B cell (primary cell): ENCODE measurements at regions not wholly inside any gene's neighbourhood (a gene's known extent, or its start where the extent isn't known, plus 50 kb on each side); places are given as distances from the start of the nearest gene placed in this dataset.

ENCODE experiments used
- ATAC-seq: fragments of 200-7000 bp; cut with Tn5 transposase; one replicate; pipeline ENCODE4 v1.10.0; 2021; ENCODE audit warnings: low read depth, mild to moderate bottlenecking, moderate number of reproducible peaks, moderate library complexity
- CTCF ChIA-PET: fragments of 350-600 bp; sonication (Branson Sonifier 250); formaldehyde crosslinking; loops from one replicate; lab custom pipeline; 2021; ENCODE audit warnings: antibody characterized with exemption, inconsistent platforms; lab: Charles Lee
- POLR2A ChIA-PET: fragments of 350-600 bp; sonication (Branson Sonifier 250); formaldehyde crosslinking; loops from one replicate; lab custom pipeline; 2021; ENCODE audit warnings: antibody characterized with exemption; lab: Charles Lee
- DNase-seq: peaks from one replicate; pipeline ENCODE4 v3.0.0; 2013
- H2AFZ ChIP-seq: 2 replicates; pipeline ENCODE4 v1.6.1; 2012; ENCODE audit warnings: mild to moderate bottlenecking, low read depth, low read length; ENCODE audit not compliant: insufficient read depth, poor library complexity, severe bottlenecking
- H3K27ac ChIP-seq, 2 donors: 1 replicate in 1 of 2; 2 replicates in 1 of 2; pipeline ENCODE4 v1.5.1; 2012 to 2013; ENCODE audit warnings: low read length in 2 of 2, mild to moderate bottlenecking in 2 of 2, moderate library complexity in 1 of 2
- H3K27me3 ChIP-seq, 4 experiments: fragments of 200-600 bp in 1 of 4; sonication (generic) in 1 of 4; replicated peaks in 1 of 4; 1 replicate in 2 of 4; 2 replicates in 2 of 4; pipeline versions ENCODE4 v1.6.1 to v1.7.0; 2013 to 2016; ENCODE audit warnings: low read length in 3 of 4, mild to moderate bottlenecking in 2 of 4, mixed read lengths in 1 of 4, moderate library complexity in 1 of 4; ENCODE audit not compliant: insufficient read depth in 4 of 4, control insufficient read depth in 3 of 4; ENCODE audit errors: control extremely low read depth in 1 of 4
- H3K36me3 ChIP-seq, 2 experiments: replicated peaks in 1 of 2; 1 replicate in 1 of 2; 2 replicates in 1 of 2; pipeline versions ENCODE4 v1.6.1 to v1.7.1; 2013; ENCODE audit warnings: low read length in 1 of 2; ENCODE audit not compliant: insufficient read depth in 2 of 2, control insufficient read depth in 1 of 2; ENCODE audit errors: control extremely low read depth in 1 of 2, extremely low read depth in 1 of 2
- H3K4me1 ChIP-seq, 2 donors: fragments of 200-600 bp in 1 of 2; sonication (generic) in 1 of 2; 1 replicate in 1 of 2; 2 replicates in 1 of 2; pipeline versions ENCODE4 v1.5.1 to v1.6.1; 2013 to 2017; ENCODE audit warnings: low read length in 2 of 2; ENCODE audit not compliant: control insufficient read depth in 2 of 2, insufficient read depth in 2 of 2
- H3K4me2 ChIP-seq: replicated peaks from 2 replicates; pipeline ENCODE3; 2012; ENCODE audit warnings: mild to moderate bottlenecking, low read depth, low read length; ENCODE audit not compliant: poor library complexity, severe bottlenecking
- H3K4me3 ChIP-seq, 5 experiments: fragments of 200-600 bp in 1 of 5; sonication (generic) in 1 of 5; 1 replicate in 3 of 5; 2 replicates in 2 of 5; pipeline versions ENCODE4 v1.5.1 to v1.7.0; 2011 to 2016; ENCODE audit warnings: low read length in 4 of 5, mild to moderate bottlenecking in 4 of 5, low read depth in 2 of 5, control low read depth in 1 of 5, moderate library complexity in 1 of 5; ENCODE audit not compliant: insufficient read depth in 1 of 5; ENCODE audit errors: control extremely low read depth in 1 of 5, extremely low read depth in 1 of 5
- H3K79me2 ChIP-seq: fragments of 200-600 bp; sonication (generic); one replicate; pipeline ENCODE4 v1.6.0; 2016; ENCODE audit warnings: low read length; ENCODE audit not compliant: control insufficient read depth, insufficient read depth
- H3K9ac ChIP-seq: fragments of 200-600 bp; sonication (generic); 2 replicates; pipeline ENCODE4 v1.6.1; 2017; ENCODE audit warnings: mild to moderate bottlenecking, low read length, moderate library complexity
- H3K9me3 ChIP-seq, 3 donors: one replicate each; pipeline versions ENCODE4 v1.6.1 to v1.7.1; 2013; ENCODE audit warnings: low read length in 2 of 3; ENCODE audit not compliant: control insufficient read depth in 2 of 3, insufficient read depth in 1 of 3; ENCODE audit errors: control extremely low read depth in 1 of 3
- H4K20me1 ChIP-seq: 2 replicates; pipeline ENCODE4 v1.6.0; 2012; ENCODE audit warnings: mild to moderate bottlenecking, low read length; ENCODE audit not compliant: insufficient read depth, control insufficient read depth, poor library complexity, severe bottlenecking
- H3K27ac Mint-ChIP-seq: one replicate; pipeline ENCODE4 v1.8.0; 2021; ENCODE audit warnings: mixed read lengths
- H3K27me3 Mint-ChIP-seq: one replicate; pipeline ENCODE4 v1.8.0; 2021; ENCODE audit warnings: mixed read lengths
- H3K4me1 Mint-ChIP-seq: one replicate; pipeline ENCODE4 v1.8.0; 2021; ENCODE audit warnings: mixed read lengths
- H3K4me3 Mint-ChIP-seq: one replicate; pipeline ENCODE4 v1.8.0; 2021; ENCODE audit warnings: mixed read lengths
- H3K9me3 Mint-ChIP-seq: one replicate; pipeline ENCODE4 v1.8.0; 2022; ENCODE audit warnings: mixed read lengths; ENCODE audit not compliant: insufficient read depth
- CTCF ChIP-seq: fragments of 200-600 bp; IDR thresholded peaks from one replicate; pipeline ENCODE4 v1.8.0; 2022; ENCODE audit warnings: antibody characterized with exemption, mild to moderate bottlenecking
- EZH2 ChIP-seq: IDR thresholded peaks from 2 replicates; pipeline ENCODE4 v1.6.1; 2012; ENCODE audit warnings: borderline replicate concordance, low read depth, mild to moderate bottlenecking, moderate library complexity, low read length; ENCODE audit not compliant: insufficient read depth, poor library complexity, severe bottlenecking
- WGBS: methylation state at CpG from one replicate; pipeline ENCODE4 v1.1.5; 2013; ENCODE audit warnings: missing lambda C conversion rate; ENCODE audit not compliant: insufficient coverage; 5-methylcytosine and 5-hydroxymethylcytosine counted together
- intact Hi-C: fragments of 100-400 bp; cut with micrococcal nuclease; formaldehyde crosslinking; loops from one replicate; pipeline ENCODE4 v1.10.0; 2022

GRCh38 chr13:105796081-105796480 lies 739.4 kb downstream of the EFNB2 start:
- DNase-seq (no peak), ATAC-seq (no peak)
- Mint-ChIP-seq H3K4me3 (no peak overlapping the region), H3K27ac (no peak overlapping the region), H3K4me1 (no peaks in the 10 kb centered on the region), H3K9me3 (peaks cover 3% of the 10 kb centered on the region), H3K27me3 (no peaks in the 10 kb centered on the region)
- 100% methylated on average over 1 of the region's 3 CpGs for WGBS
- Histone ChIP-seq H3K27ac (no peak overlapping the region), H3K4me2 (no peak overlapping the region), H3K27me3 (no peaks in the 10 kb centered on the region), H3K9me3 (peaks cover 0 to 4% (median 0%) of the 10 kb centered on the region in 3 donors), H3K4me1 (no peaks in the 10 kb centered on the region), H4K20me1 (no peaks in the 10 kb centered on the region), H3K36me3 (no peaks in the 10 kb centered on the region), H3K4me3 (no peak overlapping the region), H3K9ac (no peak overlapping the region), H3K79me2 (no peaks in the 10 kb centered on the region), H2AFZ (no peak overlapping the region)
- ChIA-PET CTCF (no interaction called here), POLR2A (no interaction called here)
- no peak for TF ChIP-seq CTCF
- intact Hi-C loops, result no loop called here

GRCh38 chr13:105790923-105791322 lies 744.5 kb downstream of the EFNB2 start:
- peaks cover 3% of the 10 kb centered on the region for H3K9me3 Mint-ChIP-seq
- CTCF ChIA-PET, result no interaction called here

More at GRCh38 chr13:105790923-105791322, 744.5 kb downstream of the EFNB2 start:
- Histone ChIP-seq H2AFZ (no peak overlapping the region), H3K4me3 (no peak overlapping the region), H3K9me3 (peaks cover 0 to 4% (median 0%) of the 10 kb centered on the region in 3 donors), H3K36me3 (no peaks in the 10 kb centered on the region), H3K4me2 (no peak overlapping the region), H3K79me2 (no peaks in the 10 kb centered on the region), H3K27me3 (no peaks in the 10 kb centered on the region), H3K27ac (no peak overlapping the region), H3K9ac (no peak overlapping the region), H3K4me1 (no peaks in the 10 kb centered on the region), H4K20me1 (no peaks in the 10 kb centered on the region)
- TF ChIP-seq CTCF (no peak), EZH2 (no peak)
- DNase-seq (no peak), ATAC-seq (no peak)
- Mint-ChIP-seq H3K27ac (no peak overlapping the region), H3K4me1 (no peaks in the 10 kb centered on the region), H3K27me3 (no peaks in the 10 kb centered on the region), H3K4me3 (no peak overlapping the region)
- no CpG with 5 or more reads among the region's 1 CpG for WGBS
- POLR2A ChIA-PET, result no interaction called here
- intact Hi-C loops, result no loop called here
